PC-3 (cell line): ENCODE measurements at regions not wholly inside any gene's neighbourhood (a gene's known extent, or its start where the extent isn't known, plus 50 kb on each side); places are given as distances from the start of the nearest gene placed in this dataset.

Experiments
- ATAC-seq: fragments of 200-7000 bp; cut with Tn5 transposase; 2 replicates; pipeline ENCODE4 v1.9.1; 2020; ENCODE audit warnings: mild to moderate bottlenecking, moderate library complexity
- BruUV-seq: library from RNA; stranded (reverse); fragments of 400-500 nt; replicated peaks from 2 replicates; lab custom pipeline; 2021; lab: Mats Ljungman, UMichigan
- CTCF ChIA-PET: fragments of 300-600 bp; sonication (Branson Sonifier 250); formaldehyde crosslinking; loops from one replicate; lab custom pipeline; 2022; ENCODE audit warnings: antibody characterized with exemption; lab: Charles Lee
- POLR2A ChIA-PET: fragments of 300-600 bp; sonication (Branson Sonifier 250); formaldehyde crosslinking; loops from one replicate; lab custom pipeline; 2022; ENCODE audit warnings: antibody characterized with exemption; ENCODE audit not compliant: unreplicated experiment; lab: Charles Lee
- DNase-seq: peaks from one replicate; pipeline ENCODE4 v3.0.0-alpha.2; 2015
- H2AFZ ChIP-seq: fragments of 300-600 bp; sonication (generic); 2 replicates; pipeline ENCODE4 v1.6.0; 2016; ENCODE audit warnings: antibody characterized with exemption, low read length
- H3F3A ChIP-seq: fragments of 300-600 bp; sonication (generic); one replicate; pipeline ENCODE4 v1.6.0; 2017; ENCODE audit warnings: antibody characterized with exemption, low read length, control low read depth, mild to moderate bottlenecking; ENCODE audit not compliant: unreplicated experiment
- H3K27ac ChIP-seq: fragments of 300-600 bp; sonication (generic); 2 replicates; pipeline ENCODE4 v1.5.1; 2016; ENCODE audit warnings: mild to moderate bottlenecking, low read length
- H3K27me3 ChIP-seq: fragments of 300-600 bp; sonication (generic); 2 replicates; pipeline ENCODE4 v1.6.1; 2016; ENCODE audit warnings: low read length, mixed read lengths
- H3K36me3 ChIP-seq: fragments of 300-600 bp; sonication (generic); 2 replicates; pipeline ENCODE4 v1.6.1; 2016; ENCODE audit warnings: low read depth, mixed run types, low read length, mixed read lengths
- H3K4me1 ChIP-seq: fragments of 300-600 bp; sonication (generic); 2 replicates; pipeline ENCODE4 v1.5.1; 2016; ENCODE audit warnings: low read length; ENCODE audit not compliant: insufficient read depth
- H3K4me2 ChIP-seq: fragments of 300-600 bp; sonication (generic); 2 replicates; pipeline ENCODE4 v1.6.0; 2016; ENCODE audit warnings: low read length
- H3K4me3 ChIP-seq: fragments of 300-600 bp; sonication (generic); 2 replicates; pipeline ENCODE4 v1.5.1; 2016; ENCODE audit warnings: mild to moderate bottlenecking, low read length, mixed read lengths
- H3K79me2 ChIP-seq: fragments of 300-600 bp; sonication (generic); 2 replicates; pipeline ENCODE4 v1.6.1; 2017; ENCODE audit warnings: low read length, mixed read lengths
- H3K9ac ChIP-seq: fragments of 300-600 bp; sonication (generic); 2 replicates; pipeline ENCODE4 v1.6.0; 2016; ENCODE audit warnings: mild to moderate bottlenecking, low read length
- H3K9me2 ChIP-seq: fragments of 300-600 bp; sonication (generic); replicated peaks from 2 replicates; pipeline ENCODE4 v1.6.1; 2016; ENCODE audit warnings: mixed run types, low read length, mixed read lengths
- H3K9me3 ChIP-seq: fragments of 300-600 bp; sonication (generic); 2 replicates; pipeline ENCODE4 v1.6.1; 2016; ENCODE audit warnings: low read length, mixed read lengths
- H4K20me1 ChIP-seq: fragments of 300-600 bp; sonication (generic); 2 replicates; pipeline ENCODE4 v1.6.1; 2016; ENCODE audit warnings: low read length, mixed read lengths
- CTCF ChIP-seq: fragments of 300-600 bp; sonication (generic); conservative IDR thresholded peaks from 2 replicates; pipeline ENCODE4 v1.5.1; 2017; ENCODE audit warnings: antibody characterized with exemption, low read depth, mild to moderate bottlenecking, low read length
- EZH2 ChIP-seq: fragments of 300-600 bp; sonication (generic); IDR thresholded peaks from one replicate; pipeline ENCODE4 v1.6.1; 2017; ENCODE audit warnings: antibody characterized with exemption, mild to moderate bottlenecking, low read length; ENCODE audit not compliant: unreplicated experiment
- EZH2phosphoT487 ChIP-seq: fragments of 300-600 bp; sonication (generic); IDR thresholded peaks from 2 replicates; pipeline ENCODE4 v1.6.1; 2018; ENCODE audit warnings: mild to moderate bottlenecking, antibody characterized with exemption, low read length, borderline replicate concordance
- intact Hi-C: fragments of 100-400 bp; cut with micrococcal nuclease; formaldehyde crosslinking; loops from 2 replicates; pipeline ENCODE4 v1.9.0; 2023

- no peak overlapping the region for H3K27ac ChIP-seq
- no peak for TF ChIP-seq EZH2phosphoT487
- no peak for TF ChIP-seq EZH2
- TF ChIP-seq CTCF: no peak
- ATAC-seq: no peak
- H3K27me3 ChIP-seq: no peaks in the 10 kb centered on the region
- no peaks in the 10 kb centered on the region for H3K36me3 ChIP-seq
- no peak overlapping the region for H3K4me3 ChIP-seq
- intact Hi-C loops: no loop called here
- ChIA-PET CTCF (no interaction called here), POLR2A (no interaction called here)
- H3K9me3 ChIP-seq: no peaks in the 10 kb centered on the region
- no peak overlapping the region for H3K9ac ChIP-seq
- no peaks in the 10 kb centered on the region for H3K4me1 ChIP-seq
- H4K20me1 ChIP-seq: no peaks in the 10 kb centered on the region
- no peaks in the 10 kb centered on the region for H3K9me2 ChIP-seq
- H3K4me2 ChIP-seq: no peak overlapping the region
- BruUV-seq: no TSS peak
- DNase-seq: no peak
- no peak overlapping the region for H2AFZ ChIP-seq
- no peaks in the 10 kb centered on the region for H3F3A ChIP-seq
- H3K79me2 ChIP-seq: no peaks in the 10 kb centered on the region
Observed at GRCh38 chr3:148093753-148094152, 604.0 kb upstream of the AGTR1 start.

- Histone ChIP-seq H3K4me3 (no peak overlapping the region), H3F3A (no peaks in the 10 kb centered on the region), H3K27ac (no peak overlapping the region), H3K9ac (no peak overlapping the region), H4K20me1 (no peaks in the 10 kb centered on the region), H3K4me2 (no peak overlapping the region), H2AFZ (no peak overlapping the region), H3K79me2 (no peaks in the 10 kb centered on the region), H3K27me3 (no peaks in the 10 kb centered on the region; the same call in 1 of the 2 replicates), H3K4me1 (no peaks in the 10 kb centered on the region), H3K9me3 (no peaks in the 10 kb centered on the region), H3K9me2 (no peaks in the 10 kb centered on the region), H3K36me3 (no peaks in the 10 kb centered on the region)
- CTCF ChIA-PET: no interaction called here
- no TSS peak for BruUV-seq
- ATAC-seq (no peak), DNase-seq (no peak)
- POLR2A ChIA-PET: no interaction called here
- no peak for TF ChIP-seq EZH2
- TF ChIP-seq EZH2phosphoT487: no peak
- TF ChIP-seq CTCF: no peak
- intact Hi-C loops: no loop called here
Observed at GRCh38 chr3:148095962-148096361, 601.7 kb upstream of the AGTR1 start.

- Histone ChIP-seq H3K36me3 (no peaks in the 10 kb centered on the region), H3K4me1 (no peaks in the 10 kb centered on the region), H3F3A (no peaks in the 10 kb centered on the region), H3K4me2 (no peak overlapping the region), H3K27ac (no peak overlapping the region), H3K9ac (no peak overlapping the region), H3K9me3 (no peaks in the 10 kb centered on the region), H3K79me2 (no peaks in the 10 kb centered on the region), H3K27me3 (no peaks in the 10 kb centered on the region; the same call in none of the 2 replicates), H3K4me3 (no peak overlapping the region), H2AFZ (no peak overlapping the region), H4K20me1 (no peaks in the 10 kb centered on the region), H3K9me2 (no peaks in the 10 kb centered on the region)
- intact Hi-C loops: no loop called here
- DNase-seq (no peak), ATAC-seq (no peak)
- BruUV-seq: no TSS peak
- POLR2A ChIA-PET: no interaction called here
- CTCF ChIA-PET: no interaction called here
- TF ChIP-seq EZH2phosphoT487 (no peak), CTCF (no peak), EZH2 (no peak)
Observed at GRCh38 chr3:148100476-148100875, 597.2 kb upstream of the AGTR1 start.
